SU-DHL-6 (cell line): ENCODE measurements at regions not wholly inside any gene's neighbourhood (a gene's known extent, or its start where the extent isn't known, plus 50 kb on each side); places are given as distances from the start of the nearest gene placed in this dataset.

Experiments
- EZH2phosphoT487 ChIP-seq: fragments of 200-600 bp; sonication (generic), shearing (Covaris generic); conservative IDR thresholded peaks from 2 replicates; pipeline ENCODE4 v1.6.1; 2018; ENCODE audit warnings: mild to moderate bottlenecking, antibody characterized with exemption, low read length, moderate library complexity, mixed read lengths
- TF ChIP-seq, protein P1 (sequence below): fragments of 200-600 bp; sonication (generic); IDR thresholded peaks from one replicate; pipeline ENCODE4 v1.5.1; 2017; ENCODE audit warnings: antibody characterized with exemption, mild to moderate bottlenecking, low read length, moderate library complexity; ENCODE audit not compliant: insufficient read depth, poor library complexity, severe bottlenecking

DNA sequence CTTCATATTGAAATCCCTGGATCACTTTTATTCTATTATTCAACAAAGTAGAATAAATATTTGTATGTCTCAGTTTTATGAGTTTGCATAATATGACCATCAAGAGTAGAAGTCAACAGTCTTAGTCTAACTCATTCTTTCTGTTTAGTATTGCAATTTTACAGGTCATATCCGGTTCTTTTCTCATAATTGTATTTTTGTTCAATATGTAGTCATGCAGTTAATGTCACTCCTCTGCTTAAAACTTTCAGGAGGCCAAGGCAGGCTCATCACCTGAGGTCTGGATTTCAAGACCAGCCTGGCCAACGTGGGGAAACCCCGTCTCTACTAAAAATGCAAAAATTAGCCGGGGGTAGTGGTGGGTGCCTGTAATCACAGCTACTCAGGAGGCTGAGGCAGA is 148.4 kb upstream of the TRPM3 start:
- TF ChIP-seq, protein P1, sequence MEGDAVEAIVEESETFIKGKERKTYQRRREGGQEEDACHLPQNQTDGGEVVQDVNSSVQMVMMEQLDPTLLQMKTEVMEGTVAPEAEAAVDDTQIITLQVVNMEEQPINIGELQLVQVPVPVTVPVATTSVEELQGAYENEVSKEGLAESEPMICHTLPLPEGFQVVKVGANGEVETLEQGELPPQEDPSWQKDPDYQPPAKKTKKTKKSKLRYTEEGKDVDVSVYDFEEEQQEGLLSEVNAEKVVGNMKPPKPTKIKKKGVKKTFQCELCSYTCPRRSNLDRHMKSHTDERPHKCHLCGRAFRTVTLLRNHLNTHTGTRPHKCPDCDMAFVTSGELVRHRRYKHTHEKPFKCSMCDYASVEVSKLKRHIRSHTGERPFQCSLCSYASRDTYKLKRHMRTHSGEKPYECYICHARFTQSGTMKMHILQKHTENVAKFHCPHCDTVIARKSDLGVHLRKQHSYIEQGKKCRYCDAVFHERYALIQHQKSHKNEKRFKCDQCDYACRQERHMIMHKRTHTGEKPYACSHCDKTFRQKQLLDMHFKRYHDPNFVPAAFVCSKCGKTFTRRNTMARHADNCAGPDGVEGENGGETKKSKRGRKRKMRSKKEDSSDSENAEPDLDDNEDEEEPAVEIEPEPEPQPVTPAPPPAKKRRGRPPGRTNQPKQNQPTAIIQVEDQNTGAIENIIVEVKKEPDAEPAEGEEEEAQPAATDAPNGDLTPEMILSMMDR: no peak
- no peak for TF ChIP-seq EZH2phosphoT487
